GM19043 (cell line): ENCODE measurements at regions not wholly inside any gene's neighbourhood (a gene's known extent, or its start where the extent isn't known, plus 50 kb on each side); places are given as distances from the start of the nearest gene placed in this dataset.
"Not testable (repeated sequence)": the region's sequence is repeated elsewhere in the genome, so short reads cannot be mapped to it uniquely, and the experiment has no call there.

Source experiments
- ATAC-seq: cut with Tn5 transposase; IDR thresholded peaks from one replicate; pipeline ENCODE4 v1.9.1; 2021; ENCODE audit warnings: low read depth; ENCODE audit not compliant: unreplicated experiment

GRCh38 chr9:7489036-7489435, 310.5 kb downstream of the DMAC1 start:
- ATAC-seq: no peak

GRCh38 chr9:7484014-7484413, 315.6 kb downstream of the DMAC1 start:
- not testable (repeated sequence) for ATAC-seq

GRCh38 chr9:7481570-7481969, 318.0 kb downstream of the DMAC1 start:
- ATAC-seq: no peak

DNA sequence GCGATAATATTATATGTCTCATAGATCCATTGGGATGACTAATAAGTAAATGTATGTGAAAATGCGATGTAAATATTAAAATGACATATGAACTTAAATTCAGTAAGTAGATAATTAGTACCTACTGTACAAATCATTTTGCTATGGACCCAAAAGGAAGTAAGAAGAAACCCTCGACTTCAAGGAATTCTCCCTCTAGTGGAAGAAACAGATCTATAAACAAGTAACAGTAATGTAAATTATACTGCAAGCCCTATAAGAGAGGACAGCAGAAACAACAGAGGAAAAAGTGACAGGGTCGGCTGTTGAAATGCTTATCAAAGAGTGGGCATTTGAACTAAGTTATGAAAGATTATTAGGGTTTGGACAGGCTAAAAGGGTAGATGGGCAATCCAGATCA, 320.3 kb downstream of the DMAC1 start:
- no peak for ATAC-seq

DNA sequence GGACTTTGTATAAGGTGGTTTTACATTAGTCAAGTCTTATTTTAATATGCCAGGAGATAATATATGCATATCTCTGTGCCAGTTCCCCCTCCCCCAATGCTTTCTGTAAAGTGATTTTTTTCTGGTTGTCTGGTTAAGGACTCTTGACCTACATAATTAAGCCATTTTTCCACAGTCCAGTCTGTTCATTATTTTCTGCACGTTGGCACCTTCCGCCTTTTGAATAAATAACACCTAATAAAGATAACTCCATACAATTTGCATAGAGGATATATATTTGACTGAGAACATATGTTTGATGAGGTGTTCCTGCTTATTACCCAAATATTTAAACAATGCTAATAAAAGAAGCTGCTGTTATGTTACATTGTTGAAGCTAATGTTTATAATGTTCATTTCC, 320.9 kb downstream of the DMAC1 start:
- ATAC-seq: no peak

- no peak for ATAC-seq
These were observed 332.4 kb downstream of the DMAC1 start for GRCh38 chr9:7467186-7467585.

- ATAC-seq: no peak
These were observed 337.8 kb downstream of the DMAC1 start for GRCh38 chr9:7461791-7462190.

DNA sequence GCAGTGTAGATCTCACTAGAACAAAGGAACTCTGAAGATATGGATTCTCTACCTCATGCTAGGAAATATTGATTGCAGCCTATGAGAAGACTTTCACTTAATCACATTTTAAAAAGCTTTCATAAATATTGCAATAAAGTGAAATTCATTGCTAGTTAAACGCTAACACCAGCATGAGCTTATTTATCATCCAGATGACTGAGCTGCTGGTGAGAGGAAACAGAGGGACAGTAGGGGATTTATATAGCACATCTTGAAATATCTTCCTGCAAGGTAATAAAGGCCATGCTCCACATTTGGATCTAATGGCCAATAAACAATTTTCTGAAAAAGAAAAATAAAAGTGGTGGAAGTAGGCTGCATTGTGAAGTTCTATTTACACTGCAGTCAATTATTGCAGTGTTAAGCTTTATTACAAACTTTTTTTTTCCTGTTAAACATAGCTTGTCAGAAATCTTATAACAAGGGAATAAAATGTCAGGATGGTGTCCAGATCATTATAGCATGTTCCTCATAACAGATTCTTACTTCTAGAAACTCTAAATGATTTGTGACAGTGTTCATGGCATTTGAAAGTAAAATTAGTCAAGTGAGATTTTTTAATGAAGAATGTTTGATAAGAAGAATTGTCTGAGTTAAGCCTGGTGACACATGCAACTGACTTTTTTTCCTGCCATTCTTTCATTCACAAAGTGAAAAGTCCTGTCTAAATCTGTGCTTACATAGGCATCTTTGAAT, 342.6 kb downstream of the DMAC1 start:
- no peak for ATAC-seq

GRCh38 chr9:7456377-7456776, 343.2 kb downstream of the DMAC1 start:
- ATAC-seq: no peak

GRCh38 chr9:7454624-7455023, 345.0 kb downstream of the DMAC1 start:
- no peak for ATAC-seq

DNA sequence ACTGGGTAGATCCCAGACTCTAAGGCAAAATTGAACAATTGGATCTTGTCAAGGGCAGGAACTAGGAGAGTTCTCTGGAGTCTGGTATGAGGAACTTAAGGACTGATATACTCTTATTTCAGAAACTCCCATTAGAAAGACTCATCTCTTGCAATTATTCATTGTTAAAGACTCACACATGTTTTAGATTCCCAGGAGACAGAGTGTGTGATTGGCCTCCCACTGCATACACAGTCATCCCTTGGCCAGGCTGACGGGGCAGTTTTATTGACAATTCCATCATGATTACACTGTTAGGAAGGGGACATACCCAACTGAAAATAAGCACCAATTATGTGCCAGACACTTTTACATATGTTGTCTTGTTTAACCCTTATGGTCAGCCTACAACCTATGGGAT, 347.2 kb downstream of the DMAC1 start:
- no peak for ATAC-seq

GRCh38 chr9:7451062-7451461, 348.5 kb downstream of the DMAC1 start:
- ATAC-seq: no peak

DNA sequence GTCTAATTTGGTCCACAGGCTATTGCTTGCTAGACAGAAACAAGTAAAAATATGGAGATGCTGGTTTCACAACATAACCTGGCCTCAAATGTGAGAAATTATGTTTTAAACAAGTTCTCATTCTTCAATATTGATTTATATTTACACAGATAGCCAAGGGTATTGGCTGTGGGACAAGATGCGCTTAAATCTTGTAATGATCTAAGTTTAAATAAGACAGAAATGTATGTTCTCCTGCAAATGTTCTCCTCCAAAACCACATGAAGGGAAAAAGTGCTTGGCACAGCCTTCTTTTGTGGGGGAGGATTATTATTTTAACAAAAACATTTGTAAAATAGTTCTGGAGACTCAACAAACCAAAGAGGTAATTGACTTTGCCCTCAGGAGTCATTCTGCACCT, 356.0 kb downstream of the DMAC1 start:
- ATAC-seq: no peak

DNA sequence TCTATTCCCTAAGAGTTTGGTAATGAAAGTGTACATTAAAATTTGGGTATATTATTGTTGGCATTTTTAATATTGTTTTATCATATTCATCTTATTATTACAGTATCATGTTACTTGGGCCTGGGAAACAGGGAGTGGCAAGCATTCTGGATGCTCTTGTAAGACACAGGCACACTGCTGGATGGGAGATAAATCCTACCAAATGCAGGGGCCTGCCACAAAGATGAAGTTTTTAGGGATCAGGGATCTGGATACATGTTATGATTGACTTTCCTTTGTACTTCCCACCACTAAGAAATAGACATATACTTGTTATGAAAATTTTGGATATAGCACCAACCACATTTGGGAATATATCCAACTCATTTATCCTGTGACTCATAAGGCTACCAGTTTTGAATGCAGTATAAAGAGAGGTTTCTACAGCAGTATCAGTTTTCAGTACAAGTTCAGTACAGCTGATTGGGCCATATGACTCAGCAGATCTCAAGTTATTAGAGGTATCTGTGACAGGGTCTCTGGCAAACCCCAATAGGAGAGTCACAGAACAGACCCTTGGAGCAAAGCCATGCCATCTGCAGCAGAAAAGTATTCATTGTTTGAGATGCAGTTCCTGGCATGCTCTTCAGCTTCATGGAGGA, 360.1 kb downstream of the DMAC1 start:
- no peak for ATAC-seq

GRCh38 chr9:7436754-7437153, 362.8 kb downstream of the DMAC1 start:
- no peak for ATAC-seq

GRCh38 chr9:7433508-7434292, 365.9 kb downstream of the DMAC1 start:
- no peak for ATAC-seq

DNA sequence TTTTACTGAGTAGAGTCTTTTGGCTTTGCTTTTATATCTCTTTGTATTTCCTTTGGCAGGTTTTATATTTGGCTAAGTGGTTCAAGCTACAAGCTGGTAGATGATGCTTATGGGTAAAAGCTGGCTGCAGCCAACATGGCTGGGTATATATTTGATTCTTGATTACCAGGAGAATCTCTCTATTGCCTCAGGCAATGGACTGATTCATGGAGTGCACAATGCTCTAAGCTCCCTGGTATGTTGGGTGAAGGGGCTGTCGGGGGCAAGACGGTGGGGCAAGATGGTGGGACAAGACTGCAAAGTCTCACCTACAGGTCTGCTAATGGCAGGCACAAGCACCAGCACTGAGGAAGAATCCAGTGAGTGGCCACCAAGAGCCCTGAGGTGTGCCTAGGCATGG, 366.6 kb downstream of the DMAC1 start:
- no peak for ATAC-seq

DNA sequence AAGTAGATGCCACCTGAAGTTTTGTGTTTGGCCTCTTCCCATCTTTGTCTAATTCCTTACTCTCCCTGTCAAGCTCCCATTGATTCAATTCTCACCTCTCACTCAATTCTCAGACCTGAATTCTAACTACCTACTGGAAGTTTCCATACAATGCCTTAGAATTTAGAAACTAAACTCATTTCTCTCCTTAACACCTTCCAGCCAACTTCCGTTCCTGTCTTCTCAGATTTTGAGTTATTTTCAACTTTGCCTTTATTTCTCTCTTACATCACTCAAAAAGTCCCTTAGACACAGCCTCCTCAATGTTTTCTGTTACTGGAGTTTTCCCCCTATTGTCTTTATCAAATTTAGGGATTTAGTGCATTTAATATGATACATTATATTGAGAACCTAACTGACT, 382.2 kb downstream of the DMAC1 start:
- ATAC-seq: not testable (repeated sequence)

DNA sequence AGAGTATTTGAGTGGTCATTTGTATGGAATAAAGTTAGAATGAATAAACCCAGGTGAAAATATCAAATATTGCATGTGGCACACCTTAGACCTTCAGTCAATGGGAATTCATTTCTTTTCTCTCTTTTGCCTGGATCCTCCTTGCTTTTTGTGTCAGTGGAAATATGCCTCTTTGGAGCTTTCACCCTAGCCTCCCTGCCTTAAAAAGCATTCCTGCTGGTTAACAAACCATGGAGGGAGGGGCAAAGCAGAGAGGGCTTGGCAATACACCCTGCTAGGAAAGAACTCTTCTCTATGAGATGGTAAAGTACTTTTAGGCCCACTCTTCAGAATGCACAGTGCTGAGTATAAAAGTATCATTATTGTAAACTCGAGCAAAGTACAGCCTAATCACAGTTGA, 383.7 kb downstream of the DMAC1 start:
- ATAC-seq: no peak

GRCh38 chr9:7408845-7409244, 390.7 kb downstream of the DMAC1 start:
- no peak for ATAC-seq

DNA sequence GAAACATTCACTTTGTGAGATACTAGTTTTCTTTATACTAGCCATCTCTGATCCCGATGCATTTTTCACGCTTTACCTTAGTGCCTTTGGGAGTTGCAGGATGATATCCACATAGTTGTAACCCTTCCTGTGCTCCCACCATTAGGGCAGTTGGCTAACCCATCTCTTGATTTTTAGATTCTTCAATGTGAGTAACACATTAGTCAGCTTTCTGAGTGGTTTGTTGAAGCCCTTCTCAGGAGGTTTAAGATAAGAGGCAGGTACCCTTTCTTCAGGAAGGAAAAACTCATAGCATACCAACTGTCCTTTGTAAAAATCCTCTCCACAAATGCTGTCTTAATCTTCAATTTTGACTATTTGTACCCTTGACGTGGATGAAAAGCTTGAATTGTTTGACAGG, 392.3 kb downstream of the DMAC1 start:
- ATAC-seq: no peak
